ENCODE measurements at regions not wholly inside any gene's neighbourhood (a gene's known extent, or its start where the extent isn't known, plus 50 kb on each side); places are given as distances from the start of the nearest gene placed in this dataset.

- no peak for DNase-seq
Observed at GRCh38 chr20:52817511-52817910, 154.6 kb upstream of the TSHZ2 start.

DNA sequence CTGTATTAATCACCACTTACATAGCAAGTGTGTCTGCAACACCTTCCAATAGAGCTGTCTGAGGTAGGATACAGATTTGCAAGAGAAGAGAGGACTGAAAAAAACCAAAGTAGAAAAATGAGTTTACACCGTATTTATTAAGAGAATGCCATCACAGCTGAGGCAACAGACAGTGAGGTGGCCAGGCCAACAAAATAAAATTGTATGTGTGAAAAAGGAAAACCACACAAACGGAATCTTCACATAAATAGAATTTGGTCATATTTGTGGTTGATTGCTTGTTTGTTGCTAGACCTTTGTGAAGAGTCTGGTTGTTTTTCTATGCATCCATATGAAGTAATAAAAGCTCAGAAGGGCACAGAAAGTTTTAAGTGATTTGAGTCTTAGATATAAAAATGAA, 157.8 kb upstream of the TSHZ2 start:
- DNase-seq: no peak

- DNase-seq: no peak
Observed at GRCh38 chr20:52812231-52812847, 159.8 kb upstream of the TSHZ2 start.

DNA sequence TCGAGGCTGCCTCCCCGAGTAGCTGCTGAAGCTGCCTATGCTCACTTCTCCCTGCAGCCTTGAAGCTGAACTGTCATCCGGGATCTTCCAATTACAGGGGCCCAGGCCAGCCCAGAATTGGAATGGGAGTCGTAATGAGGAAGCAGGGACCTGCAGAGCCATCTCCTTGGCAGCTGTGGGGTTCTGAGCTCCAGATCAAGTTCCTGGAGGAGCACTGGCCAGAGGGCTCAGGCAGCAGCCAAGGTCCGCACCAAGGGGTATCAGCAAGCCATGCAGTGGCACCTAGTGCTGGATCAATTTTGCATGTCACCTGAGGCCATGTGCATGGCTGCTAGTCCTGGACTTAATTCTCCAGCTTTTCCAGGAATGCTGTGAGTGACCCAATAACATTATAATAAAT, 163.2 kb upstream of the TSHZ2 start:
- DNase-seq: no peak

DNA sequence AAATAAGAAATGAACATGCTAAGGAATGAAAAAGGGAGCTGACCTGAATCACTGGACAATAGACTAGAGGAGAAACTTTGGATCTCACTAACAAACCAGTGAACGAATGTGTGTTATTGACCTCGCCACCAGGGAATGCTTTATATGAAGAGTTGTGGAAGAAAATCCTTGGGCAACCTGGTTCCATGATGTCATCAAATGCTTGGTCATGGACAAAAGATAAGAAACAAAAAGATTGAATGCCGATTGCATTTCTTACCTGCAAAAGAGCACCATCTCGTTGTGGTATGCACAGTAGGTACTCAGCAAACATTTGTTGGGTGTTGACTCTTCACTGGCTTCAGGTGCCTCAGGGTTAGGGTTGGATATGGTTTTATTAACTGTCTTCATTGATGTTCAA, 165.2 kb upstream of the TSHZ2 start:
- no peak for DNase-seq

DNA sequence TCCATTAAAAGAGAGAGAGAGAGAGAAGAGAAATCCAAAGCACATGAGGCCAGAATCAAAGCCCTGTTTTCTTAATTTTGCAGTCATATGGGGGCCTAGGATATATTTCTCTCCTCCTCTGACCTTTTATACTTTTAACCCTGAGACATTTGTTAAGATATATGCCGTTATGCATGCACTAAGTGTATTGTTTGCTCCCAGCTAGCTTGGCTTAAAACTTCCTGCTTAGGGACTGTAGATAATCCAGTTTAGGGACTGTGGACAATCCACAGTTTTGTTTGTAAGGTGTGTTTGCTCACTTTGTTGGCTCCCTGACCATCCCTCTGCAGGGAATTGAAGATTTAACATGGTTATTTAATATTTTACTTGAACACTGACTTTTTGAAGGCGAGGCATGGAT, 166.3 kb upstream of the TSHZ2 start:
- DNase-seq: no peak

DNA sequence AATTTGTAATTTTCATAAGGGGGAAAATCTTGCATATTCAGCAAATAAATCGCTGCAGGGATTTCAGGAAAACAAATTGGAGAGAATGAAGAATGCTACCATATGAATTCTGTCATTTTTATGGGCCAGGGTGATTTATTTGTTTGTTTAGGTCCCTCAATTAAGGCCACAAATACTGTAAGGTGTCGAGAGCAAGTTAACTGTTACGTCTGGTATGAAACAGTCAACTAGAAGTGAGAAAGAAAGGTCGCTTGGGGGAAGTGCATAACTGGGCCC, 166.9 kb upstream of the TSHZ2 start:
- DNase-seq: no peak

GRCh38 chr20:52804497-52805295, 167.5 kb upstream of the TSHZ2 start:
- no peak for DNase-seq

GRCh38 chr20:52801628-52802006, 170.5 kb upstream of the TSHZ2 start:
- no peak for DNase-seq

- DNase-seq: no peak
Observed at GRCh38 chr20:52800734-52801627, 171.2 kb upstream of the TSHZ2 start.

- DNase-seq: peak; percentile 30
Observed at GRCh38 chr20:52799130-52799529, 173.0 kb upstream of the TSHZ2 start.

DNA sequence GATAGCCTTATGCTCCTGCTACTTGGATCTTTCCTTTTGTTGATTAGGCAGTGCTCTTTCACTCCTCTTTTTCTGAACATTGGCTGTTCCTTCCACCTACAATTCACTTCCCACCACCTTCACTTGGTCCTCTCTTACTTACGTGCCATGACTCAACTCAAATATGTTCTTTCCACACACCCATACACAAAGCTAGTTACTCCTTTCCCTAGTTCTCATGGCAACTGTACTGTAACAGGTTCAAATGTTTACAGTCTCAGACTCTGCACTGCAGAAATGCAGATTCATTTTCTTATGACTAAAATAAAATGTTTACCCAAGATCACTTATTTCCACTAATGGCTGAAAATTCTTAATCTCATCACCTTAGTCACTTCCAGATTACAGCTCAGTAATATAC, 174.0 kb upstream of the TSHZ2 start:
- no peak for DNase-seq

DNA sequence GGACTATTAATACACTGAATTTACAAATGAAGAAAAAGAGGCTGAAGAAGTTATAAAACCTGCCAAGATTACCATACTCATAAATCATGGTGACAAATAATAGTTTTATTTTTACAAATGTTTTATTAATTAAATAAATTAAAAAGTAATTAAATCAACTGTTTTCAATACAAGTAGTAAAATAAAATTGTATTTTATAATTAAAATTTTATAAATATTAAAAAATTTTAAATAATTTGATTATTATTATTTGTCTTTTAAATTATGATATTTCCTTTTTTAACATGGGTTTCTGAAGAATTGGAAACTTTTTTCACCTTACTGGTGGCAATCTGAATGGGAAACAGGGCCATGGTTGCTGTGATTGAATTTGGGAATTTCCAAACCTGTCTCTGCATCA, 177.3 kb upstream of the TSHZ2 start:
- no peak for DNase-seq

GRCh38 chr20:52793339-52793963, 178.7 kb upstream of the TSHZ2 start:
- DNase-seq: no peak

DNA sequence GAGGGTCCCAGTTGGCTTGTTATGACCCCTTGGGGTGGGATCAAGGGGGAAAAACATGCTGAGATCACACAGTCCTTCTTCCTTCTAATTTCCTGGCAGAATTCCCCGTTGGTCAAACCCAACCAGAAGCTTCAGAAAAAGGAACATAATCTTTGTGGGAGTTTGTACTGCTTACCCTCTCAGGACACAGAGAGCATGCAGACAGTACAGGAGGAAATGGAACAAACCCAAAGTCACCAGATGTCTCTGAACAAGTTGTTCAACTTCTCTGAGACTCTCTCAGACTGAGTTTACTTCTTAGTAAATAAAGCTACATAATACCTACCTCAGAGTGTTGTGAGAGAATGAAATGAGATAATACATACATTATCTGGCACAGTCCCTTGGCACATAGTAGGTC, 181.1 kb upstream of the TSHZ2 start:
- no peak for DNase-seq

GRCh38 chr20:52789716-52790115, 182.4 kb upstream of the TSHZ2 start:
- DNase-seq: no peak

DNA sequence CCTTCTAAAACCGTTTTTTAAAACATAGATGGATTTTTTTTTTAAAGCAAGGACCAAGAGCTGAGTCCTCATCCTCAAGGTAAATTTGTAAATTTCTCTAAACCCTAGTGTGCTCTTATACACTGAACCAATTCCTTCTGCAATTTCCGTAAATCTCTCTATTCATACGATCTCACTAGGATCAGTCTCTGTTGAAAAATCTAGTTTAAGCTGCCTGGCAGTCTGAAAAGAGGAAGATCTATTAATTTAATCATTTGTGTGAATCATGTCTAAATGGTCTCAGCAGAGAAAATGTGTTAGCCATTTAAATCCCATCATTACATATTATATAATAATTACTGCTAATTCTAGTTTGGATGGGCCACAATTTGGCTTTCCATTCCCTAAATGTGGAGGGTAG, 184.2 kb upstream of the TSHZ2 start:
- no peak for DNase-seq

GRCh38 chr20:52787216-52787615, 184.9 kb upstream of the TSHZ2 start:
- DNase-seq: no peak

- DNase-seq: no peak
Observed at GRCh38 chr20:52785679-52786078, 186.5 kb upstream of the TSHZ2 start.

DNA sequence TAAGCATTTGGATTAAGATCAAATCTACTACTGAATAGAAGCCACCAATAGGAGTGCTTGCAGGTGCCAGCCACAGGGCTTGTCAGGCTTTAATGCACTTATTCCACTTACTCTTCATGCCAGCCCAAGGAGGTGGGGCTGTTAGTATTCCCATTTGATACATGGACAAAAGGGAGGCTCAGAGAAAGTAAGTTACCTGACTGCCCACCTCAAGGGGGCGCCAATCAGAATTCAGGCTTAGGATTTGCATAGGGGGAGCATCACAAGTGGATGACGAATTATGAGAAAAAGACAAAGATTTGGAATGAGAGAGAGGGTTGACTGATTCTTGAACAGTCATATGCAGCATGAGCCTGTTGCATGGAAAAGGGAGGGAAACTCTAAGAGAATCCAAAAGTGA, 188.4 kb upstream of the TSHZ2 start:
- DNase-seq: no peak

DNA sequence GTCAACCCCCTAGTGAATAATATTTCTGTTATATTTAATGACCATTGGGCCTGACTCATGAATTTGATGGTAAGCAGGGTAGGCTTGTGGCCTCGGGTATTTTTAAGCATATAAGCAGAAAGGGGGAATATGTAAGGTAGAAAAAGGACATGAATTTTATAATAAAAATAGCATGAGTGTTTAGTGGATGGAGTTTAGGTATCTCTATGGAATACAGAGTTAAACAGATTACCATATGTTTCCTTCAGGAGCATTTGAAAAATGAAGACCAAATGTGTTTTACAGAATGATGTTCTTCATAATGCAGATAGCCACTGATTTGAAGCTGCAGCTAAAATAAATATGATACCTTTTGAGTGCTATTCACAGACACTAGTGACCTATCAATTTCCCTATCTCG, 191.7 kb upstream of the TSHZ2 start:
- DNase-seq: no peak

- no peak for DNase-seq
Observed at GRCh38 chr20:52779125-52779524, 193.0 kb upstream of the TSHZ2 start.

DNA sequence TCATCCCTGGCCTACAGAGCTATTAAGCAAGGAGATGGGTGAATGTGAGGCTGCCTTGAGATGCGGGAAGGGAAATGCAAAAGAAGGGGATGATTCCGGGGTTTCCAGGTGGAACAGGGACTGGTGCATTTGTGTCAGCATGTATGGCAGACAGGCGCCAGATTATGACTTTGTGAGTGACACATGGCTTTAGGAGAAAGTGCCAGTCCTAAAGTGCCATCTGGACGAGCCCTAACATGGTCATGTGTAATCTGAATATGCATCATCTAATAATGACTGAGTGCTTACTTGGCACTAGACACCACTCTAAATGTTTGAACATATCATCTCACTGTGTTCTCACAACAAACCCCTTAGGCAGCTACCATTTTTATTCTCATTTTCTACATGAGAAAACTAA, 195.0 kb upstream of the TSHZ2 start:
- DNase-seq: no peak

DNA sequence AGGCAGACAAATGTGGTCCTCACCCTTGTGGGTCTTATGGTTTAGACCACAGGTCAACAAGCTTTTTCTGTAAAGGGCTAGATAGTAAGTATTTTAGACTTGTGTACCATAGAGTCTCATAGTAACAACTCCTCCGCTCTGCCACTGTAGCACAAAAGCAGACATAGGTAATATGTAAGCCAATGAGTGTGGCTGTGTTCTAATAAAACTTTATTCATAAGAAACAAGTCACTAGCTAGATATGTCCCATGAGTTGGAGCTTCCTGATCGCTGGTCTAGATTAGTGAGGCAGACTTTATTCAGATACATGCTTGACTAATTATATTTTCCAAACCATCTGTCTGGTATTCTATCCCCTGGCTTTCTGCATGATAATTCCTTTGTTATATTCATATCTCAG, 196.4 kb upstream of the TSHZ2 start:
- DNase-seq: no peak

Data from retina (tissue), 1 donor.